Naive thymus-derived CD4-positive, alpha-beta T cell (primary cell): ENCODE measurements at regions not wholly inside any gene's neighbourhood (a gene's known extent, or its start where the extent isn't known, plus 50 kb on each side); places are given as distances from the start of the nearest gene placed in this dataset.
"Not testable (repeated sequence)": the region's sequence is repeated elsewhere in the genome, so short reads cannot be mapped to it uniquely, and the experiment has no call there.

ENCODE experiments used
- ATAC-seq: fragments of 150-1000 bp; cut with Tn5 transposase; 2 replicates; pipeline ENCODE4 v1.10.0; 2021; ENCODE audit warnings: mild to moderate bottlenecking, moderate library complexity
- CTCF ChIA-PET: fragments of 350-600 bp; sonication (Branson Sonifier 250); formaldehyde crosslinking; loops from one replicate; lab custom pipeline; 2021; ENCODE audit warnings: antibody characterized with exemption; lab: Charles Lee
- POLR2A ChIA-PET: fragments of 350-600 bp; sonication (Branson Sonifier 250); formaldehyde crosslinking; loops from one replicate; lab custom pipeline; 2021; ENCODE audit warnings: antibody characterized with exemption, inconsistent platforms; lab: Charles Lee
- DNase-seq, 9 donors: peaks; one replicate each; pipeline versions ENCODE4 v3.0.0 to v3.0.0-alpha.2; 2020 to 2022; ENCODE audit warnings: mixed read lengths in 1 of 9
- H3K27ac ChIP-seq: one replicate; pipeline ENCODE4 v1.7.0; 2013; ENCODE audit warnings: mild to moderate bottlenecking, low read depth, low read length, moderate library complexity
- H3K27me3 ChIP-seq, 2 donors: one replicate each; pipeline ENCODE4 v1.7.0; 2013; ENCODE audit warnings: low read length in 2 of 2, mild to moderate bottlenecking in 2 of 2, moderate library complexity in 2 of 2; ENCODE audit not compliant: control insufficient read depth in 2 of 2, insufficient read depth in 2 of 2
- H3K36me3 ChIP-seq, 3 experiments: 1 replicate in 2 of 3; 2 replicates in 1 of 3; pipeline ENCODE4 v1.7.0; 2013; ENCODE audit warnings: low read length in 3 of 3, mild to moderate bottlenecking in 3 of 3, moderate library complexity in 1 of 3; ENCODE audit not compliant: insufficient read depth in 3 of 3, control insufficient read depth in 2 of 3
- H3K4me1 ChIP-seq, 2 donors: one replicate each; pipeline ENCODE4 v1.7.0; 2013; ENCODE audit warnings: low read length in 2 of 2, mild to moderate bottlenecking in 2 of 2, moderate library complexity in 1 of 2; ENCODE audit not compliant: control insufficient read depth in 2 of 2, insufficient read depth in 2 of 2
- H3K4me3 ChIP-seq: 2 replicates; pipeline ENCODE4 v1.7.0; 2013; ENCODE audit warnings: mild to moderate bottlenecking, low read length
- H3K9me3 ChIP-seq, 3 experiments: 1 replicate in 2 of 3; 2 replicates in 1 of 3; pipeline ENCODE4 v1.7.0; 2013; ENCODE audit warnings: low read length in 3 of 3; ENCODE audit not compliant: control insufficient read depth in 2 of 3
- H3K27ac Mint-ChIP-seq, 9 donors: one replicate each; pipeline ENCODE4 v1.8.0; 2020 to 2022; ENCODE audit warnings: mixed read lengths in 9 of 9, mild to moderate bottlenecking in 8 of 9, moderate library complexity in 5 of 9, inconsistent platforms in 2 of 9
- H3K27me3 Mint-ChIP-seq, 5 donors: one replicate each; pipeline ENCODE4 v1.8.0; 2021 to 2022; ENCODE audit warnings: mixed read lengths in 5 of 5, mild to moderate bottlenecking in 1 of 5
- H3K36me3 Mint-ChIP-seq, 5 donors: one replicate each; pipeline ENCODE4 v1.8.0; 2020 to 2022; ENCODE audit warnings: mixed read lengths in 5 of 5, mild to moderate bottlenecking in 3 of 5, inconsistent platforms in 1 of 5
- H3K4me1 Mint-ChIP-seq, 7 donors: one replicate each; pipeline ENCODE4 v1.8.0; 2020 to 2022; ENCODE audit warnings: mixed read lengths in 7 of 7, mild to moderate bottlenecking in 3 of 7, inconsistent platforms in 1 of 7
- H3K4me3 Mint-ChIP-seq, 10 donors: one replicate each; pipeline ENCODE4 v1.8.0; 2020 to 2022; ENCODE audit warnings: mild to moderate bottlenecking in 10 of 10, mixed read lengths in 10 of 10, moderate library complexity in 6 of 10, inconsistent platforms in 2 of 10
- H3K9me3 Mint-ChIP-seq, 11 donors: one replicate each; pipeline ENCODE4 v1.8.0; 2020 to 2022; ENCODE audit warnings: mixed read lengths in 11 of 11, mild to moderate bottlenecking in 4 of 11, inconsistent platforms in 1 of 11, moderate library complexity in 1 of 11
- intact Hi-C, 2 donors: fragments of 100-400 bp; cut with micrococcal nuclease; formaldehyde crosslinking; loops; one replicate each; pipeline ENCODE4 v1.15.1; 2023

DNA sequence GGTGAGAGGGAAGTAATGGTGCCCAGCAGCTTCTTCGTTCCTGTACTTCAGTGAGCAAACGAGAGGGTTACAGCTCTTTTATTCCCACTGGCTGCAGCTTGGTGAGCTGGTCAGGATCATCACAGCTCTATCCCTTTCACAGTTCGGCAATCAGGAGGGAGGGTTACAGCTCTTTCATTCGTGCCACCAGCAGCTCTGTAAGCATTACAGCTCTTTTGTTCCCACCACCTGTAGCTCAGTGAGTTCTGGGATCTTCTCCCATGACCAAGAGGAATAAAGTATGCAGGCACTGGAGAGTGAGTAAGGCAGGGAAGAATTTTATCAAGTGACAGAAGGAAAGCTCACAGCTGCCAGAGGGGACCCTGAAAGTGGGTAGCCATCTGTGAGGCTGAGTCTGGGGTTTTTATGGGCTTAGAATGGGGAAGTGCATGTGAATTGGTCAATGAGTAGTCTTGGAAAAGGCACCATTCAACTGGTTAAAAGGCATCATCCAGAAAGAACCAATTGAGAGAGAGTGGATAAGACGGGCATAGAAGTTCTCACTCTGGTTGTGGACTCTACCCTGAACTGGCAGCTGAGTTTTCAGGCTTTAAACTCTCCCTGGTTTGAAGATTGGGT, 123.7 kb downstream of the COX18 start:
- intact Hi-C loops, result no loop called here
- H3K4me3 ChIP-seq, result no peak overlapping the region
- no peaks in the 10 kb centered on the region for H3K27me3 ChIP-seq
- ATAC-seq (no peak), DNase-seq (no peak)
- Mint-ChIP-seq H3K9me3 (peaks cover 0 to 20% (median 4%) of the 10 kb centered on the region in 11 donors), H3K36me3 (peaks cover 0 to 8% (median 0%) of the 10 kb centered on the region in 5 donors), H3K27ac (no peak overlapping the region), H3K27me3 (peaks cover 0 to 11% (median 6%) of the 10 kb centered on the region in 5 donors), H3K4me3 (no peak overlapping the region), H3K4me1 (no peaks in the 10 kb centered on the region)
- no peaks in the 10 kb centered on the region for H3K9me3 ChIP-seq
- no peaks in the 10 kb centered on the region for H3K36me3 ChIP-seq
- H3K4me1 ChIP-seq, result no peaks in the 10 kb centered on the region
- POLR2A ChIA-PET, result no interaction called here
- CTCF ChIA-PET, result no interaction called here
- no peak overlapping the region for H3K27ac ChIP-seq

DNA sequence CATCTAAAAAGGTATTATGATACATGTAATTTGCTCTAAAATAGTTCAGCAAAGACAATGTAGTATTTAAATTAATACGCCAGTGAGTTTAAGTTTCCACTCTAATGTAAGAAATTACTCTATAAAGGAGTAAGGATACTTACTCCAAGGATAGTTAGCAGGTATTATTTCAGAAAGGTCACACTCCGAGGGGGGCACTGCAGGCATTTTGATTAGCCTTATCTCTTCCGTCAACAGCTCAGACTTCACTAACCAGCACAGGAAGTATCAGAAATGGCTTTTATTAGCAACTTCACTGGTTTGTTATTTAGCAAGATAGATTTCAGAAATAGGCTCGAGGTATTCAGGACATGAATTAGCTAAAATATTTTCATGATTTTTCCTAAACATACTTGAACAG, 127.0 kb downstream of the COX18 start:
- Mint-ChIP-seq H3K4me3 (no peak overlapping the region), H3K27me3 (peaks cover 4 to 23% (median 8%) of the 10 kb centered on the region in 5 donors), H3K4me1 (no peaks in the 10 kb centered on the region), H3K9me3 (peaks cover 2 to 20% (median 4%) of the 10 kb centered on the region in 11 donors), H3K36me3 (peaks cover 0 to 8% (median 0%) of the 10 kb centered on the region in 5 donors), H3K27ac (no peak overlapping the region)
- DNase-seq (no peak), ATAC-seq (no peak)
- Histone ChIP-seq H3K27me3 (no peaks in the 10 kb centered on the region), H3K27ac (no peak overlapping the region), H3K9me3 (no peaks in the 10 kb centered on the region), H3K36me3 (no peaks in the 10 kb centered on the region), H3K4me1 (no peaks in the 10 kb centered on the region), H3K4me3 (no peak overlapping the region)
- ChIA-PET POLR2A (no interaction called here), CTCF (no interaction called here)
- intact Hi-C loops, result no loop called here

GRCh38 chr4:72938516-72938915, 131.0 kb downstream of the COX18 start:
- Histone ChIP-seq H3K4me1 (no peaks in the 10 kb centered on the region), H3K36me3 (no peaks in the 10 kb centered on the region), H3K4me3 (no peak overlapping the region), H3K27me3 (no peaks in the 10 kb centered on the region), H3K27ac (no peak overlapping the region), H3K9me3 (no peaks in the 10 kb centered on the region)
- ChIA-PET CTCF (no interaction called here), POLR2A (no interaction called here)
- DNase-seq (no peak), ATAC-seq (no peak)
- intact Hi-C loops, result no loop called here
- H3K36me3 Mint-ChIP-seq, result no peaks in the 10 kb centered on the region
- H3K27ac Mint-ChIP-seq, result no peak overlapping the region
- no peak overlapping the region for H3K4me3 Mint-ChIP-seq
- peaks cover 2 to 23% (median 19%) of the 10 kb centered on the region in 5 donors for H3K27me3 Mint-ChIP-seq
- H3K9me3 Mint-ChIP-seq, result peaks cover 0 to 2% (median 0%) of the 10 kb centered on the region in 11 donors
- peaks cover 0 to 5% (median 0%) of the 10 kb centered on the region in 7 donors for H3K4me1 Mint-ChIP-seq

DNA sequence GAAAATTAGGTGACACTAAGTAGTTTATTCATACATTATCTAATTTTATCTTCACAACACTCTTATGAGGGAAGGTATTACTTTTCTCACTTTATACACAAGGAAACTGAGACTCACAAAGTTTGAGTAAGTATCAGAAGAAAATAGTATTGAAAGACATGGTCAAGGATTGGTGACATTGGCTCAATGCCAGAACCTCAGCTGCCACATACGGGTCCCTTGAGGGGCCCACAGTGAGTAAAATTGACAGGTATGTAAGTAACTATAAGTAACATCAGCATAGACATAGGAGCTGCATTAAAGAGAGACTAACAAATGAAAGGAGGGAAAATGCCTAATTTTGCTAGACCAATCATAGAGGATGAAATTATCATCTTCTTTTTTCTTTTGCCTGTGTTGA, 134.1 kb downstream of the COX18 start:
- no peak for ATAC-seq

DNA sequence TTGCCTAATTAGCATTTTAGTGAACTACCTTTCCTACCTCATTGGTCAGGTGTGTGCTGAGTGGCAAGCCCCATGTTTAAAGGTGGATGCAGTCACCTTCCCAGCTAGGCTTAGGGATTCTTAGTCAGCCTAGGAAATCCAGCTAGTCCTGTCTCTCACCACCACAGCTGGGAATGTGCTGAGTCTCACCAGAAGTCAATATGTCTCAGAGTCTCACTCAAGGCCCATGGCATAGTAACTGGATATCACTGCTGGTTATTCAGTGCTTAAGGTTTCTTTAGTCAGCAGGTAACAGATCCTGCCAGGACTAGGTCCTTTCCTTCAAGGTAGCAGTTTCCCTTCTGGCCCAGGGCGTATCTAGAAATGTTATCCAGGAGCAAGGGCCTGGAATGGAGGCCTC, 136.5 kb downstream of the COX18 start:
- intact Hi-C loops, result no loop called here

More for the DNA sequence above, 134.1 kb downstream of the COX18 start:
- Histone ChIP-seq H3K4me3 (no peak overlapping the region), H3K4me1 (no peaks in the 10 kb centered on the region), H3K27ac (no peak overlapping the region), H3K36me3 (no peaks in the 10 kb centered on the region), H3K9me3 (no peaks in the 10 kb centered on the region), H3K27me3 (no peaks in the 10 kb centered on the region)
- Mint-ChIP-seq H3K4me1 (peaks cover 0 to 5% (median 0%) of the 10 kb centered on the region in 7 donors), H3K36me3 (no peaks in the 10 kb centered on the region), H3K9me3 (peaks cover 0 to 2% (median 0%) of the 10 kb centered on the region in 11 donors), H3K27me3 (peaks cover 0 to 22% (median 15%) of the 10 kb centered on the region in 5 donors), H3K4me3 (no peak overlapping the region), H3K27ac (no peak overlapping the region)
- CTCF ChIA-PET, result no interaction called here
- intact Hi-C loops, result no loop called here
- DNase-seq, result no peak
- POLR2A ChIA-PET, result no interaction called here

DNA sequence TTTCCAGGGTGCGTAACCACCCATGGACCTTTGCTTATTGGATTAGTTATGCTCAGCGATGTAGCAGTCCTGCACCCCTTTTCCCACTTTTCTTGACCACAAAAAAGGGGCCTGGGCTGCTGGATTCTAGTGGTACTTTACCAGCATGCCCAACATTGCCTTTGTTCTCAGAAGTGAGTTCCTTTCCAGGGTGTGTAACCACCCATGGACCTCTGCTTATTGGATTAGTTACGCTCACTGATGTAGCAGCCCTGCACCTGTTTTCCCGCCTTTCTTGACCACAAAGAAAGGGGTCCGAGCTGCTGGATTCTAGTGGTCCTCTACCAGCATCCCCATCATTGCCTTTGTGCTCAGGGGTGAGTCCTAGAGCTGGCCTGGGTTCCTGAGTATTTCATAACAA, 138.2 kb downstream of the COX18 start:
- Histone ChIP-seq H3K27me3 (no peaks in the 10 kb centered on the region), H3K9me3 (no peaks in the 10 kb centered on the region), H3K27ac (no peak overlapping the region), H3K36me3 (no peaks in the 10 kb centered on the region), H3K4me1 (no peaks in the 10 kb centered on the region), H3K4me3 (no peak overlapping the region)
- ChIA-PET POLR2A (no interaction called here), CTCF (no interaction called here)
- H3K4me3 Mint-ChIP-seq, result no peak overlapping the region
- DNase-seq (no peak), ATAC-seq (no peak)
- H3K27me3 Mint-ChIP-seq, result peaks cover 0 to 11% (median 4%) of the 10 kb centered on the region in 5 donors
- H3K27ac Mint-ChIP-seq, result no peak overlapping the region
- H3K4me1 Mint-ChIP-seq, result peaks cover 0 to 5% (median 0%) of the 10 kb centered on the region in 7 donors
- intact Hi-C loops, result no loop called here
- no peaks in the 10 kb centered on the region for H3K36me3 Mint-ChIP-seq
- peaks cover 0 to 2% (median 0%) of the 10 kb centered on the region in 11 donors for H3K9me3 Mint-ChIP-seq

More for the DNA sequence above, 136.5 kb downstream of the COX18 start:
- peaks cover 0 to 5% (median 0%) of the 10 kb centered on the region in 7 donors for H3K4me1 Mint-ChIP-seq
- Histone ChIP-seq H3K36me3 (no peaks in the 10 kb centered on the region), H3K4me1 (no peaks in the 10 kb centered on the region), H3K27ac (no peak overlapping the region), H3K27me3 (no peaks in the 10 kb centered on the region), H3K9me3 (no peaks in the 10 kb centered on the region), H3K4me3 (no peak overlapping the region)
- no peak overlapping the region for H3K4me3 Mint-ChIP-seq
- peaks cover 0 to 15% (median 10%) of the 10 kb centered on the region in 5 donors for H3K27me3 Mint-ChIP-seq
- DNase-seq, result no peak
- ChIA-PET CTCF (no interaction called here), POLR2A (no interaction called here)
- H3K9me3 Mint-ChIP-seq, result peaks cover 0 to 2% (median 0%) of the 10 kb centered on the region in 11 donors
- no peak overlapping the region for H3K27ac Mint-ChIP-seq
- no peak for ATAC-seq
- H3K36me3 Mint-ChIP-seq, result no peaks in the 10 kb centered on the region

DNA sequence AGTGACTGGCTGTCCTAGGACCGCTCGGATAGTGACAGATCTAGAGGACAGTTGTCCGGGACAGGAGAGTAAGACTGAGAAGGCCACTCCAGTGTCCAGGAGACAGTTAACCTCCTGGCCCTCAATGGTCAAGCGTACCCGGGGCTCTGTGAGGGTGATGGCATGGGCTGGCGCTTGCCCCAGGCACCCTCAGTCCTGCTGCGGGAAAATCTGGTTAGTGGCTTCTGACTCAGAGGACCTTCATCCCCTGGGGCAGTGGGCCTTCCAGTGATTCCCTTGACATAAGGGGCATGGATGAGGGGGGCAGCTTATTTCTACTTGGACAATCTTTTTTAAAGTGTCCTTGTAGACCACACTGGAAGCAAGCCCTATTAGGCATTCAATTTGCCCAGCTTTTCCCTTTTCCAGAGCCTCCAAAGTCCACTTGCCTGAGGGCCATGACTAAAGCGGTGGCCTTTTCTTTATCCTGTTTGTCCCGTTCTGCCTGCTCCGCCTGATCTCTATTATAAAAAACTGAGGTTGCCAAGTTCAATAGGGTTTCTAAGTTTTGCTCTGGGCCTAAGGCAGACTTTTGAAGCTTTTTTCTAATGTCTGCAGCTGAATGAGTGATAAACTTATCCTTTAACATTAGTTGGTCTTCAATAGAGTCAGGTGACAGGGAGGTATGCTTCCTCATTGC, 139.8 kb downstream of the COX18 start:
- H3K27ac Mint-ChIP-seq, CTCF ChIA-PET, intact Hi-C loops: not testable (repeated sequence)

More for the DNA sequence above, 139.8 kb downstream of the COX18 start:
- POLR2A ChIA-PET, ATAC-seq, H3K27ac ChIP-seq, H3K4me3 Mint-ChIP-seq, H3K4me1 ChIP-seq, H3K36me3 ChIP-seq, H3K4me3 ChIP-seq, H3K4me1 Mint-ChIP-seq, H3K9me3 Mint-ChIP-seq, H3K27me3 ChIP-seq, H3K9me3 ChIP-seq, DNase-seq, H3K36me3 Mint-ChIP-seq: not testable (repeated sequence)
- H3K27me3 Mint-ChIP-seq, result peaks cover 0 to 11% (median 4%) of the 10 kb centered on the region in 5 donors
